ENCODE measurements at regions not wholly inside any gene's neighbourhood (a gene's known extent, or its start where the extent isn't known, plus 50 kb on each side); places are given as distances from the start of the nearest gene placed in this dataset.

- no peak for DNase-seq (ENCODE audit: insufficient read length, low spot score)
- TF ChIP-seq CTCF (IDR thresholded peaks at IDR 0.05; ENCODE audit: insufficient read depth, missing control alignments), result no peak
- no peak for FAIRE-seq
These were observed 183.3 kb upstream of the CDKN3 start for GRCh38 chr14:54213536-54213935.

GRCh38 chr14:54216827-54217226 is 180.0 kb upstream of the CDKN3 start:
- no peak for FAIRE-seq
- no peak for TF ChIP-seq CTCF (IDR thresholded peaks at IDR 0.05; ENCODE audit: insufficient read depth, missing control alignments)
- DNase-seq (ENCODE audit: insufficient read length, low spot score), result no peak

- FAIRE-seq (no peak), DNase-seq (ENCODE audit: insufficient read length, low spot score) (no peak)
- no peak for TF ChIP-seq CTCF (IDR thresholded peaks at IDR 0.05; ENCODE audit: insufficient read depth, missing control alignments)
These were observed 177.3 kb upstream of the CDKN3 start for GRCh38 chr14:54219261-54220070.

GRCh38 chr14:54220071-54220703 is 176.6 kb upstream of the CDKN3 start:
- DNase-seq (ENCODE audit: insufficient read length, low spot score), result no peak
- FAIRE-seq, result no peak
- TF ChIP-seq CTCF (IDR thresholded peaks at IDR 0.05; ENCODE audit: insufficient read depth, missing control alignments), result no peak

GRCh38 chr14:54220704-54221431 is 175.9 kb upstream of the CDKN3 start:
- no peak for TF ChIP-seq CTCF (IDR thresholded peaks at IDR 0.05; ENCODE audit: insufficient read depth, missing control alignments)
- no peak for DNase-seq (ENCODE audit: insufficient read length, low spot score)
- no peak for FAIRE-seq

GRCh38 chr14:54221432-54221803 is 175.4 kb upstream of the CDKN3 start:
- FAIRE-seq, result no peak
- DNase-seq (ENCODE audit: insufficient read length, low spot score), result no peak

More at GRCh38 chr14:54221432-54221803, 175.4 kb upstream of the CDKN3 start:
- TF ChIP-seq CTCF (IDR thresholded peaks at IDR 0.05; ENCODE audit: insufficient read depth, missing control alignments), result no peak

Data from D721Med (cell line).